ENCODE measurements at regions not wholly inside any gene's neighbourhood (a gene's known extent, or its start where the extent isn't known, plus 50 kb on each side); places are given as distances from the start of the nearest gene placed in this dataset.

GRCh38 chr7:32167256-32167655 is 97.0 kb upstream of the PDE1C start:
- no peak for ATAC-seq (ENCODE audit: low FRiP score in 2 of 2)
- no peak for DNase-seq
- no peaks in the 10 kb centered on the region for H3K9me3 ChIP-seq
- 77 to 84% methylated on average over 2 of the region's 2 CpGs for WGBS, 2 donors
- H3K27ac ChIP-seq: no peak overlapping the region
- peaks cover 0 to 5% (median 1%) of the 10 kb centered on the region in 4 donors for H3K4me1 ChIP-seq
- H3K4me3 ChIP-seq: no peak overlapping the region
- TF ChIP-seq CTCF (IDR thresholded peaks at IDR 0.05) (no peak), POLR2AphosphoS5 (IDR thresholded peaks at IDR 0.05) (no peak), EP300 (IDR thresholded peaks at IDR 0.05) (no peak), POLR2A (IDR thresholded peaks at IDR 0.05) (no peak)
- no peaks in the 10 kb centered on the region for H3K36me3 ChIP-seq
- no peaks in the 10 kb centered on the region for H3K27me3 ChIP-seq

- Histone ChIP-seq H3K36me3 (no peaks in the 10 kb centered on the region), H3K27ac (no peak overlapping the region), H3K4me3 (no peak overlapping the region), H3K9me3 (no peaks in the 10 kb centered on the region), H3K4me1 (peaks cover 0 to 5% (median 1%) of the 10 kb centered on the region in 4 donors), H3K27me3 (no peaks in the 10 kb centered on the region)
- 62 to 78% methylated on average over 1 of the region's 1 CpG for WGBS, 2 donors
- ATAC-seq (ENCODE audit: low FRiP score in 2 of 2) (no peak), DNase-seq (no peak)
- TF ChIP-seq POLR2A (IDR thresholded peaks at IDR 0.05): no peak
- peak in 4 of 6 experiments; percentile 12 to 46 (median 38) for TF ChIP-seq CTCF (IDR thresholded peaks at IDR 0.05)
Observed at GRCh38 chr7:32164341-32164996, 94.3 kb upstream of the PDE1C start.

GRCh38 chr7:32163896-32164295 is 93.7 kb upstream of the PDE1C start:
- no peaks in the 10 kb centered on the region for H3K9me3 ChIP-seq
- DNase-seq: no peak
- no peak overlapping the region for H3K4me3 ChIP-seq
- H3K27ac ChIP-seq: peak overlapping the region in 1 of 4 donors; percentile 8
- H3K36me3 ChIP-seq: no peaks in the 10 kb centered on the region
- TF ChIP-seq EP300 (IDR thresholded peaks at IDR 0.05) (no peak), POLR2AphosphoS5 (IDR thresholded peaks at IDR 0.05) (no peak), POLR2A (IDR thresholded peaks at IDR 0.05) (no peak), CTCF (IDR thresholded peaks at IDR 0.05) (no peak)
- ATAC-seq (ENCODE audit: low FRiP score in 2 of 2): no peak
- no peaks in the 10 kb centered on the region for H3K27me3 ChIP-seq
- H3K4me1 ChIP-seq: peaks cover 0 to 5% (median 1%) of the 10 kb centered on the region in 4 donors

- no peak overlapping the region for H3K4me3 ChIP-seq
- H3K27ac ChIP-seq: peak overlapping the region in 1 of 4 donors; percentile 8
- H3K9me3 ChIP-seq: no peaks in the 10 kb centered on the region
- ATAC-seq (ENCODE audit: low FRiP score in 2 of 2) (peak; percentile 72 to 90), DNase-seq (peak in 1 of 2 donors; percentile 5)
- 70 to 71% methylated on average over 7 of the region's 7 CpGs for WGBS, 2 donors
- no peak for TF ChIP-seq POLR2A (IDR thresholded peaks at IDR 0.05)
- TF ChIP-seq POLR2AphosphoS5 (IDR thresholded peaks at IDR 0.05): no peak
- TF ChIP-seq CTCF (IDR thresholded peaks at IDR 0.05): no peak
- TF ChIP-seq EP300 (IDR thresholded peaks at IDR 0.05): no peak
- peaks cover 0 to 5% (median 1%) of the 10 kb centered on the region in 4 donors for H3K4me1 ChIP-seq
- H3K36me3 ChIP-seq: no peaks in the 10 kb centered on the region
- H3K27me3 ChIP-seq: no peaks in the 10 kb centered on the region
Observed at GRCh38 chr7:32163141-32163806, 93.1 kb upstream of the PDE1C start.

GRCh38 chr7:32161708-32162107 is 91.5 kb upstream of the PDE1C start:
- no peak for TF ChIP-seq CTCF (IDR thresholded peaks at IDR 0.05)
- no peak for TF ChIP-seq POLR2AphosphoS5 (IDR thresholded peaks at IDR 0.05)
- TF ChIP-seq EP300 (IDR thresholded peaks at IDR 0.05): no peak
- no peak for TF ChIP-seq POLR2A (IDR thresholded peaks at IDR 0.05)
- Histone ChIP-seq H3K27ac (no peak overlapping the region), H3K36me3 (no peaks in the 10 kb centered on the region), H3K27me3 (no peaks in the 10 kb centered on the region), H3K4me1 (peaks cover 0 to 5% (median 1%) of the 10 kb centered on the region in 4 donors), H3K9me3 (no peaks in the 10 kb centered on the region), H3K4me3 (no peak overlapping the region)
- no peak for DNase-seq
- 51 to 63% methylated on average over 2 of the region's 2 CpGs for WGBS, 2 donors
- no peak for ATAC-seq (ENCODE audit: low FRiP score in 2 of 2)
